Body of pancreas (tissue), 1 donor: ENCODE measurements at regions not wholly inside any gene's neighbourhood (a gene's known extent, or its start where the extent isn't known, plus 50 kb on each side); places are given as distances from the start of the nearest gene placed in this dataset. TPM values are rescaled to one million over a fixed set of nuclear protein-coding genes. Genes with fewer than 3 reads are reported as not detected.

Experiments
- small RNA-seq: library from RNA; depleted of rRNA; stranded (forward); fragments of <200 nt; gene quantifications from one replicate; pipeline ENCODE3, GENCODE V24; 2016

Small RNA genes lying in the stretch of these regions (small RNA-seq; reads per million reads assigned to genes)
- not detected for gene AC022254.1
